GM23338 (cell line): ENCODE measurements at regions not wholly inside any gene's neighbourhood (a gene's known extent, or its start where the extent isn't known, plus 50 kb on each side); places are given as distances from the start of the nearest gene placed in this dataset.

Source experiments
- ATAC-seq: fragments of 200-7000 bp; cut with Tn5 transposase; 3 replicates; pipeline ENCODE4 v1.9.1; 2020
- DNase-seq: peaks from one replicate; pipeline ENCODE4 v3.0.0-alpha.2; 2015; ENCODE audit warnings: low spot score
- H2AFZ ChIP-seq: fragments of 200-600 bp; sonication (generic); 2 replicates; pipeline ENCODE4 v1.8.0; 2016; ENCODE audit warnings: antibody characterized with exemption, mild to moderate bottlenecking, moderate library complexity
- H3F3A ChIP-seq: fragments of 200-600 bp; sonication (generic); replicated peaks from 2 replicates; pipeline ENCODE4 v1.8.0; 2017; ENCODE audit warnings: antibody characterized with exemption, mixed run types, low read depth
- H3K27ac ChIP-seq: fragments of 200-600 bp; sonication (generic); 2 replicates; pipeline ENCODE4 v1.6.1; 2016; ENCODE audit warnings: low read depth
- H3K27me3 ChIP-seq: fragments of 200-600 bp; sonication (generic); 2 replicates; pipeline ENCODE4 v1.8.0; 2016; ENCODE audit warnings: mild to moderate bottlenecking, mixed run types, moderate library complexity; ENCODE audit not compliant: insufficient read depth
- H3K36me3 ChIP-seq: fragments of 200-600 bp; sonication (generic); 2 replicates; pipeline ENCODE4 v1.8.0; 2016; ENCODE audit warnings: mild to moderate bottlenecking; ENCODE audit not compliant: insufficient read depth
- H3K4me1 ChIP-seq: fragments of 200-600 bp; sonication (generic); 2 replicates; pipeline ENCODE4 v1.8.0; 2016; ENCODE audit warnings: mild to moderate bottlenecking, moderate library complexity; ENCODE audit not compliant: insufficient read depth
- H3K4me2 ChIP-seq: fragments of 200-600 bp; sonication (generic); 2 replicates; pipeline ENCODE4 v1.7.1; 2017; ENCODE audit warnings: mixed run types
- H3K4me3 ChIP-seq: fragments of 200-600 bp; sonication (generic); 2 replicates; pipeline ENCODE4 v1.6.1; 2016; ENCODE audit warnings: mixed run types
- H3K79me2 ChIP-seq: fragments of 200-600 bp; sonication (generic); replicated peaks from 2 replicates; pipeline ENCODE4 v1.8.0; 2017; ENCODE audit warnings: mild to moderate bottlenecking; ENCODE audit not compliant: insufficient read depth
- H3K9me2 ChIP-seq: fragments of 200-600 bp; sonication (generic); 2 replicates; pipeline ENCODE4 v1.8.0; 2017; ENCODE audit not compliant: insufficient read depth
- H4K20me1 ChIP-seq: fragments of 200-600 bp; sonication (generic); replicated peaks from 2 replicates; pipeline ENCODE4 v1.8.0; 2017; ENCODE audit warnings: mild to moderate bottlenecking; ENCODE audit not compliant: insufficient read depth
- H3K27ac Mint-ChIP-seq: 2 replicates; pipeline ENCODE4 v1.8.0; 2020; ENCODE audit warnings: inconsistent platforms, mild to moderate bottlenecking, moderate library complexity, mixed read lengths
- H3K27me3 Mint-ChIP-seq: 3 replicates; pipeline ENCODE4 v1.8.0; 2022; ENCODE audit warnings: low read depth, mild to moderate bottlenecking, moderate library complexity, mixed read lengths, inconsistent platforms; ENCODE audit not compliant: insufficient read depth, poor library complexity
- H3K36me3 Mint-ChIP-seq: 3 replicates; pipeline ENCODE4 v1.8.0; 2021; ENCODE audit warnings: low read depth, mild to moderate bottlenecking, inconsistent platforms, moderate library complexity, mixed read lengths
- H3K4me1 Mint-ChIP-seq: 3 replicates; pipeline ENCODE4 v1.8.0; 2020; ENCODE audit warnings: mild to moderate bottlenecking, inconsistent platforms, mixed read lengths
- H3K4me3 Mint-ChIP-seq: 3 replicates; pipeline ENCODE4 v1.8.0; 2021; ENCODE audit warnings: moderate library complexity, mild to moderate bottlenecking, inconsistent platforms, mixed read lengths
- H3K9me3 Mint-ChIP-seq: 3 replicates; pipeline ENCODE4 v1.8.0; 2020; ENCODE audit warnings: moderate library complexity, mild to moderate bottlenecking, inconsistent platforms, mixed read lengths
- CREB1 ChIP-seq: fragments of 250-450 bp; sonication (Bioruptor Pico); IDR thresholded peaks from 2 replicates; pipeline ENCODE4 v1.5.0; 2020; ENCODE audit warnings: low read depth, mild to moderate bottlenecking, moderate library complexity
- CTCF ChIP-seq, 2 experiments: fragments of 200-600 bp in 1 of 2; sonication (generic) in 1 of 2; conservative IDR thresholded peaks; 2 replicates each; pipeline versions ENCODE4 v1.5.1 to v1.6.1; 2016 to 2017; ENCODE audit warnings: antibody characterized with exemption in 2 of 2, low read depth in 2 of 2, mild to moderate bottlenecking in 2 of 2, moderate library complexity in 1 of 2
- EZH2 ChIP-seq: fragments of 200-600 bp; sonication (generic); IDR thresholded peaks from one replicate; pipeline ENCODE4 v1.8.0; 2017; ENCODE audit warnings: antibody characterized with exemption, mild to moderate bottlenecking, low read depth; ENCODE audit not compliant: unreplicated experiment
- EZH2phosphoT487 ChIP-seq: fragments of 200-600 bp; sonication (generic); IDR thresholded peaks from one replicate; pipeline ENCODE4 v1.8.1; 2018; ENCODE audit warnings: antibody characterized with exemption; ENCODE audit not compliant: unreplicated experiment
- JUNB ChIP-seq: IDR thresholded peaks from one replicate; pipeline ENCODE4 v1.6.1; 2016; ENCODE audit warnings: antibody characterized with exemption; ENCODE audit not compliant: unreplicated experiment
- REST ChIP-seq: IDR thresholded peaks from one replicate; pipeline ENCODE4 v1.6.1; 2018; ENCODE audit warnings: antibody characterized with exemption; ENCODE audit not compliant: unreplicated experiment
- STAT1 ChIP-seq: IDR thresholded peaks from one replicate; pipeline ENCODE4 v1.6.1; 2016; ENCODE audit warnings: antibody characterized with exemption; ENCODE audit not compliant: unreplicated experiment
- ZNF114 ChIP-seq: fragments of 250-450 bp; sonication (Bioruptor Pico); IDR thresholded peaks from 2 replicates; pipeline ENCODE4 v1.5.0; 2020; ENCODE audit warnings: mild to moderate bottlenecking, moderate library complexity
- ZNF462 ChIP-seq: fragments of 250-450 bp; sonication (Bioruptor Pico); IDR thresholded peaks from 2 replicates; pipeline ENCODE4 v1.5.0; 2020; ENCODE audit warnings: mild to moderate bottlenecking, moderate library complexity

- DNase-seq (no peak), ATAC-seq (no peak)
- Mint-ChIP-seq H3K27ac (no peak overlapping the region), H3K4me1 (peaks cover 10% of the 10 kb centered on the region), H3K36me3 (no peaks in the 10 kb centered on the region), H3K27me3 (no peaks in the 10 kb centered on the region), H3K9me3 (peaks cover 4% of the 10 kb centered on the region; the same call in 1 of the 3 replicates), H3K4me3 (no peak overlapping the region)
- Histone ChIP-seq H3K27ac (no peak overlapping the region), H3K4me2 (no peak overlapping the region), H3F3A (no peaks in the 10 kb centered on the region), H3K27me3 (no peaks in the 10 kb centered on the region), H3K79me2 (no peaks in the 10 kb centered on the region; the same call in none of the 2 replicates), H3K36me3 (no peaks in the 10 kb centered on the region), H3K9me2 (no peaks in the 10 kb centered on the region), H2AFZ (no peak overlapping the region), H4K20me1 (no peaks in the 10 kb centered on the region), H3K4me3 (no peak overlapping the region), H3K4me1 (peaks cover 9% of the 10 kb centered on the region; the same call in 1 of the 2 replicates)
- no peak for TF ChIP-seq EZH2
- no peak for TF ChIP-seq REST
- TF ChIP-seq ZNF114 (CRISPR knock-in tag), result no peak
- no peak for TF ChIP-seq CREB1 (CRISPR knock-in tag)
- TF ChIP-seq EZH2phosphoT487, result no peak
- no peak for TF ChIP-seq ZNF462 (CRISPR knock-in tag)
- no peak for TF ChIP-seq CTCF (conservative IDR thresholded peaks at IDR 0.05; ENCODE audit: low read depth in 2 of 2)
- TF ChIP-seq JUNB, result no peak
- TF ChIP-seq STAT1, result no peak
Observed at GRCh38 chr13:107736170-107736569, 479.2 kb downstream of the LIG4 start.
